K562 (cell line): ENCODE measurements at regions not wholly inside any gene's neighbourhood (a gene's known extent, or its start where the extent isn't known, plus 50 kb on each side); places are given as distances from the start of the nearest gene placed in this dataset.

Experiments
- ATAC-seq: fragments of 200-7000 bp; cut with Tn5 transposase; 3 replicates; pipeline ENCODE4 v1.9.1; 2020; ENCODE audit warnings: moderate library complexity
- BruUV-seq: library from RNA; stranded (reverse); fragments of 400-500 nt; replicated peaks from 2 replicates; lab custom pipeline; 2021; lab: Mats Ljungman, UMichigan
- CTCF ChIA-PET: fragments of 300-600 bp; formaldehyde crosslinking; extraction: SDS; loops from one replicate; lab custom pipeline; 2021; ENCODE audit warnings: low intra/inter-chr PET ratio; lab: Yijun Ruan, JAX
- POLR2A ChIA-PET: fragments of 300-600, 350-650 bp; sonication (Branson Sonifier 250); formaldehyde crosslinking; extraction: SDS; loops from one replicate; lab custom pipeline; 2021; ENCODE audit warnings: antibody characterized with exemption, inconsistent platforms; lab: Yijun Ruan, JAX
- DNase-seq, 4 experiments: peaks; one replicate each; pipeline versions ENCODE4 v3.0.0 to v3.0.0-alpha.2; 2011 to 2018; ENCODE audit warnings: low spot score in 3 of 4, mixed read lengths in 3 of 4; ENCODE audit errors: extremely low read depth in 1 of 4
- FAIRE-seq: peaks from 2 replicates; lab custom pipeline; 2011; peaks lifted over from hg19 to GRCh38; lab: Jason Lieb, UNC
- H2AFZ ChIP-seq: 2 replicates; pipeline ENCODE4 v1.6.0; 2011; ENCODE audit warnings: low read depth, low read length, control low read depth, inconsistent platforms
- H3K27ac ChIP-seq: fragments of 200-600 bp; 3 replicates; pipeline ENCODE4 v1.8.0; 2011; ENCODE audit warnings: low read depth, mild to moderate bottlenecking, control low read depth, inconsistent platforms, low read length, moderate library complexity, mixed read lengths; ENCODE audit errors: extremely low read depth
- H3K27me3 ChIP-seq, 2 experiments: fragments of 300-600 bp in 1 of 2; 2 replicates in 1 of 2; 3 replicates in 1 of 2; pipeline versions ENCODE4 v1.6.0 to v1.8.0; 2011; ENCODE audit warnings: inconsistent platforms in 2 of 2, low read length in 2 of 2, mild to moderate bottlenecking in 1 of 2, mixed read lengths in 1 of 2, moderate library complexity in 1 of 2; ENCODE audit not compliant: control insufficient read depth in 2 of 2, insufficient read depth in 2 of 2
- H3K36me3 ChIP-seq: fragments of 300-600 bp; 3 replicates; pipeline ENCODE4 v1.8.0; 2011; ENCODE audit warnings: mild to moderate bottlenecking, low read length, inconsistent platforms; ENCODE audit not compliant: control insufficient read depth, insufficient read depth
- H3K4me1 ChIP-seq, 2 experiments: fragments of 200-600 bp in 1 of 2; replicated peaks in 1 of 2; 2 replicates in 1 of 2; 3 replicates in 1 of 2; pipeline versions ENCODE4 v1.5.1 to v1.8.0; 2011; ENCODE audit warnings: inconsistent platforms in 2 of 2, low read length in 2 of 2, mild to moderate bottlenecking in 1 of 2, mixed read lengths in 1 of 2, moderate library complexity in 1 of 2; ENCODE audit not compliant: control insufficient read depth in 2 of 2, insufficient read depth in 2 of 2
- H3K4me2 ChIP-seq: 2 replicates; pipeline ENCODE4 v1.6.1; 2011; ENCODE audit warnings: low read length, control low read depth, inconsistent platforms, mixed read lengths; ENCODE audit not compliant: insufficient read depth
- H3K4me3 ChIP-seq: fragments of 200-600 bp; sonication (generic), shearing (Covaris generic); 2 replicates; pipeline ENCODE4 v1.5.1; 2016; ENCODE audit warnings: control low read depth, inconsistent platforms
- H3K79me2 ChIP-seq: fragments of 200-600 bp; 3 replicates; pipeline ENCODE4 v1.8.0; 2011; ENCODE audit warnings: low read length, inconsistent platforms; ENCODE audit not compliant: control insufficient read depth, insufficient read depth
- H3K9ac ChIP-seq, 2 experiments: 2 replicates each; pipeline versions ENCODE4 v1.6.0 to v1.6.1; 2011; ENCODE audit warnings: low read depth in 2 of 2, low read length in 2 of 2, control low read depth in 1 of 2, inconsistent platforms in 1 of 2, mild to moderate bottlenecking in 1 of 2, mixed read lengths in 1 of 2; ENCODE audit not compliant: insufficient read depth in 1 of 2
- H3K9me1 ChIP-seq: one replicate; pipeline ENCODE4 v1.6.0; 2011; ENCODE audit warnings: inconsistent platforms, mild to moderate bottlenecking, low read length, moderate library complexity; ENCODE audit not compliant: control insufficient read depth, insufficient read depth
- H3K9me3 ChIP-seq: replicated peaks from 2 replicates; pipeline ENCODE4 v1.5.1; 2011; ENCODE audit warnings: low read depth, low read length, inconsistent platforms; ENCODE audit not compliant: control insufficient read depth, insufficient read depth
- H4K20me1 ChIP-seq: replicated peaks from 2 replicates; pipeline ENCODE4 v1.6.1; 2011; ENCODE audit warnings: low read length, inconsistent platforms, mixed read lengths; ENCODE audit not compliant: control insufficient read depth, insufficient read depth
- FOXK2 ChIP-seq, 2 experiments: fragments of 450-650 bp; IDR thresholded peaks in 1 of 2; conservative IDR thresholded peaks in 1 of 2; 2 replicates each; pipeline ENCODE4 v1.6.1; 2016; ENCODE audit warnings: low read depth in 2 of 2, mild to moderate bottlenecking in 1 of 2
- HMG20B ChIP-seq: fragments of 250-450 bp; sonication (Bioruptor Pico); IDR thresholded peaks from 2 replicates; pipeline ENCODE4 v1.5.0; 2021; ENCODE audit warnings: mild to moderate bottlenecking
- MEF2D ChIP-seq: conservative IDR thresholded peaks from 2 replicates; pipeline ENCODE4 v1.6.1; 2016; ENCODE audit warnings: low read depth, missing genetic modification characterization, missing compliant biosample characterization
- PHB ChIP-seq: fragments of 250-450 bp; sonication (Bioruptor Pico); IDR thresholded peaks from 2 replicates; pipeline ENCODE4 v1.5.0; 2021
- RFX1 ChIP-seq: fragments of 450-650 bp; IDR thresholded peaks from 2 replicates; pipeline ENCODE4 v1.6.1; 2016; ENCODE audit warnings: mild to moderate bottlenecking, moderate library complexity
- SRSF7 ChIP-seq: fragments of 200-400 bp; formaldehyde crosslinking; optimal IDR thresholded peaks from 2 replicates; pipeline ENCODE3; 2017; ENCODE audit warnings: mild to moderate bottlenecking, low read depth, low read length
- TAF7 ChIP-seq: fragments of 450-650 bp; IDR thresholded peaks from 2 replicates; pipeline ENCODE4 v1.6.1; 2016; ENCODE audit warnings: missing genetic modification characterization, missing compliant biosample characterization
- ZNF212 ChIP-seq: fragments of 450-650 bp; formaldehyde crosslinking; IDR thresholded peaks from 2 replicates; pipeline ENCODE4 v1.4.0; 2020; ENCODE audit warnings: mild to moderate bottlenecking
- WGBS: fragments of 100-300 bp; shearing (Covaris generic); methylation state at CpG from one replicate; pipeline ENCODE4 v1.1.6; 2016; ENCODE audit warnings: low coverage, mixed read lengths; ENCODE audit not compliant: insufficient coverage; ENCODE audit errors: missing lambda C conversion rate; 5-methylcytosine and 5-hydroxymethylcytosine counted together
- in situ Hi-C: fragments of 300-500 bp; cut with MboI; formaldehyde crosslinking; loops from 4 replicates; pipeline ENCODE4 v1.15.0; 2018; ENCODE audit warnings: inconsistent platforms, mixed read lengths
- intact Hi-C: fragments of 100-400 bp; cut with micrococcal nuclease; formaldehyde crosslinking; loops from 2 replicates; pipeline ENCODE4 v1.14.2; 2022
- TF ChIP-seq, protein P1 (sequence below), 2 experiments: fragments of 450-650 bp; IDR thresholded peaks; 2 replicates each; pipeline ENCODE4 v1.6.1; 2018; ENCODE audit warnings: mild to moderate bottlenecking in 2 of 2, low read depth in 1 of 2; ENCODE audit not compliant: partially characterized antibody in 2 of 2
- TF ChIP-seq, protein P2 (sequence below), 2 experiments: fragments of 450-650 bp in 1 of 2; sonication (generic) in 1 of 2; formaldehyde crosslinking in 1 of 2; IDR thresholded peaks; 2 replicates each; pipeline versions ENCODE4 v1.7.1 to v1.9.0; 2016 to 2022; ENCODE audit warnings: inconsistent platforms in 1 of 2, mild to moderate bottlenecking in 1 of 2, missing genetic modification reagents in 1 of 2

DNA sequence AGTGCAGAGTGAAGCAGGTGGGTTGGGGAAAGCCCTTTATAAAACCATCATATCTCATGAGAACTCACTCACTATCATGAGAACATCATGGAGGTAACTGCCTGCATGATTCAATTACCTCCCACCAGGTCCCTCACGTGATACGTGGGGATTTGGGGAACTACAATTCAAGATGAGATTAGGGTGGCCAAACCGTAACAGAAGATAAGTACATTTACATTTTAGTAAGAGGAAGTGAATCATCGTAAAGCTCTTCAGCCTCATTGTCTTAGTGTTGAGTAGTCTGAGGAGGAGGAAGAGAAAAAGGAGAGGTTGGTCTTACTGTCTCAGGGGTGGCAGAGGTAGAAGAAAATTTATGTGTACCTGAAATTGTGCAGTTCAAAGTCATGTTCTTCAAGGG is 1053.4 kb upstream of the ADGRL4 start:
- CTCF ChIA-PET, result no interaction called here
- H3K4me3 ChIP-seq, result no peak overlapping the region
- no peaks in the 10 kb centered on the region for H4K20me1 ChIP-seq
- no peak overlapping the region for H3K27ac ChIP-seq
- in situ Hi-C loops, result no loop called here
- BruUV-seq, result no TSS peak
- no peaks in the 10 kb centered on the region for H3K27me3 ChIP-seq
- intact Hi-C loops, result no loop called here
- no peak overlapping the region for H3K9ac ChIP-seq
- no peak overlapping the region for H2AFZ ChIP-seq
- FAIRE-seq (no peak), ATAC-seq (no peak), DNase-seq (no peak)
- WGBS, result 2% methylated on average over 4 of the region's 4 CpGs
- H3K4me1 ChIP-seq, result no peaks in the 10 kb centered on the region
- H3K9me3 ChIP-seq, result no peaks in the 10 kb centered on the region
- H3K79me2 ChIP-seq, result no peaks in the 10 kb centered on the region
- POLR2A ChIA-PET, result no interaction called here
- no peak overlapping the region for H3K4me2 ChIP-seq
- no peaks in the 10 kb centered on the region for H3K36me3 ChIP-seq
- no peaks in the 10 kb centered on the region for H3K9me1 ChIP-seq
- TF ChIP-seq SRSF7 (no peak), PHB (CRISPR knock-in tag) (no peak), RFX1 (no peak), ZNF212 (CRISPR knock-in tag) (no peak), HMG20B (CRISPR knock-in tag) (no peak), MEF2D (tag) (no peak), FOXK2 (conservative IDR thresholded peaks at IDR 0.05 in 1 of 2, IDR thresholded peaks at IDR 0.05 in 1 of 2; ENCODE audit: low read depth in 2 of 2) (no peak), TAF7 (tag) (no peak)
- TF ChIP-seq, protein P1, sequence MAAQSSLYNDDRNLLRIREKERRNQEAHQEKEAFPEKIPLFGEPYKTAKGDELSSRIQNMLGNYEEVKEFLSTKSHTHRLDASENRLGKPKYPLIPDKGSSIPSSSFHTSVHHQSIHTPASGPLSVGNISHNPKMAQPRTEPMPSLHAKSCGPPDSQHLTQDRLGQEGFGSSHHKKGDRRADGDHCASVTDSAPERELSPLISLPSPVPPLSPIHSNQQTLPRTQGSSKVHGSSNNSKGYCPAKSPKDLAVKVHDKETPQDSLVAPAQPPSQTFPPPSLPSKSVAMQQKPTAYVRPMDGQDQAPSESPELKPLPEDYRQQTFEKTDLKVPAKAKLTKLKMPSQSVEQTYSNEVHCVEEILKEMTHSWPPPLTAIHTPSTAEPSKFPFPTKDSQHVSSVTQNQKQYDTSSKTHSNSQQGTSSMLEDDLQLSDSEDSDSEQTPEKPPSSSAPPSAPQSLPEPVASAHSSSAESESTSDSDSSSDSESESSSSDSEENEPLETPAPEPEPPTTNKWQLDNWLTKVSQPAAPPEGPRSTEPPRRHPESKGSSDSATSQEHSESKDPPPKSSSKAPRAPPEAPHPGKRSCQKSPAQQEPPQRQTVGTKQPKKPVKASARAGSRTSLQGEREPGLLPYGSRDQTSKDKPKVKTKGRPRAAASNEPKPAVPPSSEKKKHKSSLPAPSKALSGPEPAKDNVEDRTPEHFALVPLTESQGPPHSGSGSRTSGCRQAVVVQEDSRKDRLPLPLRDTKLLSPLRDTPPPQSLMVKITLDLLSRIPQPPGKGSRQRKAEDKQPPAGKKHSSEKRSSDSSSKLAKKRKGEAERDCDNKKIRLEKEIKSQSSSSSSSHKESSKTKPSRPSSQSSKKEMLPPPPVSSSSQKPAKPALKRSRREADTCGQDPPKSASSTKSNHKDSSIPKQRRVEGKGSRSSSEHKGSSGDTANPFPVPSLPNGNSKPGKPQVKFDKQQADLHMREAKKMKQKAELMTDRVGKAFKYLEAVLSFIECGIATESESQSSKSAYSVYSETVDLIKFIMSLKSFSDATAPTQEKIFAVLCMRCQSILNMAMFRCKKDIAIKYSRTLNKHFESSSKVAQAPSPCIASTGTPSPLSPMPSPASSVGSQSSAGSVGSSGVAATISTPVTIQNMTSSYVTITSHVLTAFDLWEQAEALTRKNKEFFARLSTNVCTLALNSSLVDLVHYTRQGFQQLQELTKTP (IDR thresholded peaks at IDR 0.05; ENCODE audit: low read depth in 1 of 2, partially characterized antibody in 2 of 2), result no peak
- TF ChIP-seq, protein P2, sequence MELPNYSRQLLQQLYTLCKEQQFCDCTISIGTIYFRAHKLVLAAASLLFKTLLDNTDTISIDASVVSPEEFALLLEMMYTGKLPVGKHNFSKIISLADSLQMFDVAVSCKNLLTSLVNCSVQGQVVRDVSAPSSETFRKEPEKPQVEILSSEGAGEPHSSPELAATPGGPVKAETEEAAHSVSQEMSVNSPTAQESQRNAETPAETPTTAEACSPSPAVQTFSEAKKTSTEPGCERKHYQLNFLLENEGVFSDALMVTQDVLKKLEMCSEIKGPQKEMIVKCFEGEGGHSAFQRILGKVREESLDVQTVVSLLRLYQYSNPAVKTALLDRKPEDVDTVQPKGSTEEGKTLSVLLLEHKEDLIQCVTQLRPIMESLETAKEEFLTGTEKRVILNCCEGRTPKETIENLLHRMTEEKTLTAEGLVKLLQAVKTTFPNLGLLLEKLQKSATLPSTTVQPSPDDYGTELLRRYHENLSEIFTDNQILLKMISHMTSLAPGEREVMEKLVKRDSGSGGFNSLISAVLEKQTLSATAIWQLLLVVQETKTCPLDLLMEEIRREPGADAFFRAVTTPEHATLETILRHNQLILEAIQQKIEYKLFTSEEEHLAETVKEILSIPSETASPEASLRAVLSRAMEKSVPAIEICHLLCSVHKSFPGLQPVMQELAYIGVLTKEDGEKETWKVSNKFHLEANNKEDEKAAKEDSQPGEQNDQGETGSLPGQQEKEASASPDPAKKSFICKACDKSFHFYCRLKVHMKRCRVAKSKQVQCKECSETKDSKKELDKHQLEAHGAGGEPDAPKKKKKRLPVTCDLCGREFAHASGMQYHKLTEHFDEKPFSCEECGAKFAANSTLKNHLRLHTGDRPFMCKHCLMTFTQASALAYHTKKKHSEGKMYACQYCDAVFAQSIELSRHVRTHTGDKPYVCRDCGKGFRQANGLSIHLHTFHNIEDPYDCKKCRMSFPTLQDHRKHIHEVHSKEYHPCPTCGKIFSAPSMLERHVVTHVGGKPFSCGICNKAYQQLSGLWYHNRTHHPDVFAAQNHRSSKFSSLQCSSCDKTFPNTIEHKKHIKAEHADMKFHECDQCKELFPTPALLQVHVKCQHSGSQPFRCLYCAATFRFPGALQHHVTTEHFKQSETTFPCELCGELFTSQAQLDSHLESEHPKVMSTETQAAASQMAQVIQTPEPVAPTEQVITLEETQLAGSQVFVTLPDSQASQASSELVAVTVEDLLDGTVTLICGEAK (IDR thresholded peaks at IDR 0.05), result no peak
- TF ChIP-seq, protein P2 (CRISPR knock-in tag; IDR thresholded peaks at IDR 0.05), result no peak
